CD14-positive monocyte (primary cell): ENCODE measurements at regions not wholly inside any gene's neighbourhood (a gene's known extent, or its start where the extent isn't known, plus 50 kb on each side); places are given as distances from the start of the nearest gene placed in this dataset.

ENCODE experiments used
- DNase-seq, 3 donors: peaks; one replicate each; pipeline ENCODE4 v3.0.0-alpha.2; 2011 to 2022
- H2AFZ ChIP-seq: 2 replicates; pipeline ENCODE4 v1.6.0; 2012; ENCODE audit warnings: mild to moderate bottlenecking, low read depth, low read length, inconsistent platforms; ENCODE audit not compliant: insufficient read depth, poor library complexity, severe bottlenecking
- H3K27ac ChIP-seq, 2 donors: 1 replicate in 1 of 2; 2 replicates in 1 of 2; pipeline ENCODE4 v1.5.1; 2012 to 2013; ENCODE audit warnings: low read length in 2 of 2, control low read depth in 1 of 2, inconsistent platforms in 1 of 2, low read depth in 1 of 2, mild to moderate bottlenecking in 1 of 2
- H3K27me3 ChIP-seq, 2 donors: one replicate each; pipeline versions ENCODE4 v1.6.0 to v1.6.1; 2011 to 2013; ENCODE audit warnings: low read length in 2 of 2; ENCODE audit not compliant: control insufficient read depth in 2 of 2, insufficient read depth in 2 of 2
- H3K36me3 ChIP-seq, 2 donors: replicated peaks in 1 of 2; 1 replicate in 1 of 2; 2 replicates in 1 of 2; pipeline versions ENCODE4 v1.5.1 to v1.6.1; 2012 to 2013; ENCODE audit warnings: low read length in 2 of 2, control low read depth in 1 of 2, inconsistent platforms in 1 of 2, mild to moderate bottlenecking in 1 of 2; ENCODE audit not compliant: insufficient read depth in 2 of 2, control insufficient read depth in 1 of 2
- H3K4me1 ChIP-seq, 2 donors: 1 replicate in 1 of 2; 2 replicates in 1 of 2; pipeline versions ENCODE4 v1.5.1 to v1.6.1; 2012 to 2013; ENCODE audit warnings: low read length in 2 of 2, control low read depth in 1 of 2, inconsistent platforms in 1 of 2, mild to moderate bottlenecking in 1 of 2, moderate library complexity in 1 of 2; ENCODE audit not compliant: insufficient read depth in 2 of 2, control insufficient read depth in 1 of 2
- H3K4me2 ChIP-seq: replicated peaks from 2 replicates; pipeline ENCODE3; 2012; ENCODE audit warnings: low read length, moderate library complexity, mild to moderate bottlenecking; ENCODE audit not compliant: poor library complexity, severe bottlenecking; ENCODE audit errors: extremely low read depth
- H3K4me3 ChIP-seq, 3 experiments: fragments of 200-600 bp in 1 of 3; sonication (generic) in 1 of 3; replicated peaks in 1 of 3; 1 replicate in 2 of 3; 2 replicates in 1 of 3; pipeline ENCODE4 v1.5.1; 2011 to 2013; ENCODE audit warnings: low read length in 3 of 3, mild to moderate bottlenecking in 3 of 3, control low read depth in 2 of 3, low read depth in 2 of 3, inconsistent platforms in 1 of 3, moderate library complexity in 1 of 3
- H3K79me2 ChIP-seq: 2 replicates; pipeline ENCODE4 v1.6.0; 2012; ENCODE audit warnings: mild to moderate bottlenecking, control low read depth, inconsistent platforms, low read length, moderate library complexity; ENCODE audit not compliant: insufficient read depth
- H3K9ac ChIP-seq: 2 replicates; pipeline ENCODE4 v1.6.0; 2017; ENCODE audit warnings: low read length, mild to moderate bottlenecking; ENCODE audit not compliant: insufficient read depth, poor library complexity, severe bottlenecking
- H3K9me3 ChIP-seq, 2 donors: replicated peaks in 1 of 2; 1 replicate in 1 of 2; 2 replicates in 1 of 2; pipeline versions ENCODE4 v1.5.1 to v1.6.1; 2012 to 2013; ENCODE audit warnings: low read length in 2 of 2, control low read depth in 1 of 2; ENCODE audit not compliant: control insufficient read depth in 1 of 2, insufficient read depth in 1 of 2
- H4K20me1 ChIP-seq: 2 replicates; pipeline ENCODE4 v1.6.0; 2012; ENCODE audit warnings: mild to moderate bottlenecking, low read length, control low read depth, moderate library complexity; ENCODE audit not compliant: insufficient read depth
- H3K27ac Mint-ChIP-seq, 7 donors: one replicate each; pipeline ENCODE4 v1.8.0; 2020; ENCODE audit warnings: mild to moderate bottlenecking in 7 of 7, mixed read lengths in 7 of 7, moderate library complexity in 6 of 7, inconsistent platforms in 2 of 7
- H3K27me3 Mint-ChIP-seq, 3 donors: one replicate each; pipeline ENCODE4 v1.8.0; 2021 to 2022; ENCODE audit warnings: low read depth in 3 of 3, mild to moderate bottlenecking in 3 of 3, mixed read lengths in 3 of 3, moderate library complexity in 3 of 3, inconsistent platforms in 1 of 3
- H3K36me3 Mint-ChIP-seq, 2 donors: one replicate each; pipeline ENCODE4 v1.8.0; 2020; ENCODE audit warnings: mixed read lengths in 2 of 2, inconsistent platforms in 1 of 2, mild to moderate bottlenecking in 1 of 2
- H3K4me1 Mint-ChIP-seq: one replicate; pipeline ENCODE4 v1.8.0; 2020; ENCODE audit warnings: mild to moderate bottlenecking, mixed read lengths
- H3K4me3 Mint-ChIP-seq, 2 donors: one replicate each; pipeline ENCODE4 v1.8.0; 2020; ENCODE audit warnings: mild to moderate bottlenecking in 2 of 2, mixed read lengths in 2 of 2, moderate library complexity in 1 of 2
- H3K9me3 Mint-ChIP-seq, 7 donors: one replicate each; pipeline ENCODE4 v1.8.0; 2020 to 2022; ENCODE audit warnings: mixed read lengths in 7 of 7, mild to moderate bottlenecking in 6 of 7, moderate library complexity in 6 of 7, inconsistent platforms in 2 of 7
- CTCF ChIP-seq: fragments of 200-600 bp; IDR thresholded peaks from one replicate; pipeline ENCODE4 v1.8.0; 2022; ENCODE audit warnings: antibody characterized with exemption, mild to moderate bottlenecking
- WGBS: methylation state at CpG from one replicate; pipeline ENCODE4 v1.1.5; 2013; ENCODE audit warnings: missing lambda C conversion rate; ENCODE audit not compliant: insufficient coverage; 5-methylcytosine and 5-hydroxymethylcytosine counted together
- intact Hi-C, 2 donors: fragments of 100-400 bp; cut with micrococcal nuclease; formaldehyde crosslinking; loops; one replicate each; pipeline versions ENCODE4 v1.15.0 to v1.15.1; 2023

GRCh38 chr6:134421501-134421900 lies 103.6 kb upstream of the SGK1 start:
- Histone ChIP-seq H3K27ac (no peak overlapping the region), H3K36me3 (no peaks in the 10 kb centered on the region), H2AFZ (no peak overlapping the region), H3K4me2 (no peak overlapping the region), H4K20me1 (no peaks in the 10 kb centered on the region), H3K9ac (no peak overlapping the region), H3K4me1 (peaks cover 29 to 40% of the 10 kb centered on the region in 2 donors), H3K79me2 (no peaks in the 10 kb centered on the region), H3K9me3 (no peaks in the 10 kb centered on the region), H3K27me3 (no peaks in the 10 kb centered on the region), H3K4me3 (no peak overlapping the region)
- intact Hi-C loops: loop anchor here in 1 of 2 donors (10.0 kb wide), 1 partner anchor 187 kb away; no protein-coding TSS in a partner anchor
- Mint-ChIP-seq H3K4me1 (peaks cover 40% of the 10 kb centered on the region), H3K4me3 (no peak overlapping the region), H3K9me3 (peaks cover 0 to 7% (median 0%) of the 10 kb centered on the region in 7 donors), H3K27ac (peak overlapping the region in 1 of 7 donors; percentile 70), H3K27me3 (peaks cover 0 to 5% (median 2%) of the 10 kb centered on the region in 3 donors), H3K36me3 (peaks cover 0 to 1% of the 10 kb centered on the region in 2 donors)
- TF ChIP-seq CTCF: no peak
- no CpG with 5 or more reads among the region's 1 CpG for WGBS
- no peak for DNase-seq

- Histone ChIP-seq H2AFZ (no peak overlapping the region), H3K4me2 (no peak overlapping the region)
Observed at GRCh38 chr6:134420614-134421181, 102.8 kb upstream of the SGK1 start.

More at GRCh38 chr6:134420614-134421181, 102.8 kb upstream of the SGK1 start:
- H3K9me3 Mint-ChIP-seq: peaks cover 0 to 7% (median 0%) of the 10 kb centered on the region in 7 donors
- 94% methylated on average over 2 of the region's 3 CpGs for WGBS
- no peak overlapping the region for H3K4me3 Mint-ChIP-seq
- Histone ChIP-seq H3K4me3 (no peak overlapping the region), H3K36me3 (no peaks in the 10 kb centered on the region), H3K4me1 (peaks cover 37 to 43% of the 10 kb centered on the region in 2 donors), H3K79me2 (no peaks in the 10 kb centered on the region), H4K20me1 (no peaks in the 10 kb centered on the region), H3K9me3 (no peaks in the 10 kb centered on the region), H3K27ac (peak overlapping the region in 1 of 2 donors; percentile 20), H3K27me3 (no peaks in the 10 kb centered on the region), H3K9ac (no peak overlapping the region)
- H3K27me3 Mint-ChIP-seq: peaks cover 0 to 5% (median 2%) of the 10 kb centered on the region in 3 donors
- DNase-seq: peak; percentile 63 to 72 (median 64)
- intact Hi-C loops: loop anchor here in 1 of 2 donors (10.0 kb wide), 1 partner anchor 186 kb away; no protein-coding TSS in a partner anchor
- peaks cover 0 to 1% of the 10 kb centered on the region in 2 donors for H3K36me3 Mint-ChIP-seq
- TF ChIP-seq CTCF: no peak
- peak overlapping the region in 6 of 7 donors; percentile 28 to 90 (median 60) for H3K27ac Mint-ChIP-seq
- H3K4me1 Mint-ChIP-seq: peaks cover 41% of the 10 kb centered on the region
